HG03097 (cell line): ENCODE measurements at regions not wholly inside any gene's neighbourhood (a gene's known extent, or its start where the extent isn't known, plus 50 kb on each side); places are given as distances from the start of the nearest gene placed in this dataset.
"Not testable (repeated sequence)": the region's sequence is repeated elsewhere in the genome, so short reads cannot be mapped to it uniquely, and the experiment has no call there.

Experiments used
- ATAC-seq: cut with Tn5 transposase; IDR thresholded peaks from one replicate; pipeline ENCODE4 v1.9.1; 2021; ENCODE audit not compliant: unreplicated experiment, low FRiP score

- ATAC-seq, result no peak
Observed at GRCh38 chr3:81837071-81837593, 75.7 kb upstream of the GBE1 start.

DNA sequence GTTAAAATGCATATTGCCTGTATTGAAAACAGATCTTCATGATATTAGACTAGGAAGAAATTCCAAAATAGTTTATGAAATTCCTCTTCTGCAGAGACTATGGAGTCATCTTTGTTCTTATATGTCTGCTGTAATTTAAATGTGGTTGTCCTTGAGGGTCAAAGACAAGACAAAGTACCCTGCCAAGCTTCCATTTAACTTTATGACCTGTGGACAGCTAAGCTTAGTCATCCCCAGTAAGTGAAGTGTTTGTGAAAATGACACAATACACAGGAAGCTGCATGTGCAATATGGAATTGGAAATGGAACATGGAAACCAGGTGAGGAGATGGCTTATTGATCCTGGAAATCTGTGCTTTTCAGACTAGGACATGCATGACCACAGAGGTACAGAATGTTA is 68.5 kb upstream of the GBE1 start:
- ATAC-seq, result no peak

- not testable (repeated sequence) for ATAC-seq
Observed at GRCh38 chr3:81829272-81829671, 67.8 kb upstream of the GBE1 start.

DNA sequence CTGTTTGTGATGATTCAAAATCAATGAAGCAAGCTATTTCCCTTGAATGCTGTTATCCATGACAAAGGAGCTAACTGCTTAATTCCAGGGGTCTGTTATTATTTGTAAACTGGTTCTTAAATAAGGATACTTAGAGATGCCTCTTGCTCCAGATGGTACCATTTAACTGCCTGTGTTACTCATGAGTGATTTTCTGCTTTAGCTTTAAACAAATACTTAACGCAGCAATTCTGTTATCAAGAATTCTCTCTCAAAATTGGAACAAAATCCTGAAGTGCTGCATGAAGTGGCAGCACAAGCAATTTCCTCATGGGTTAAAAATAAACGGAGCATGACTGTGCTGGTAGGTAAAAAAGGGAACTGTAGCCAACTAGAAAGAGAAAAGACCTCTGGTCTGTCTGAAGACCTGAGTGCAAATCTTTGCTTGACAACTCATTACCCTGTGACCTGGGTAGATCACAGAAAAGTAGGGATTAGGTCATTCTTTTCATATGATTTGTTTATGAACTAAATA is 62.5 kb upstream of the GBE1 start:
- ATAC-seq, result peak; percentile 97

DNA sequence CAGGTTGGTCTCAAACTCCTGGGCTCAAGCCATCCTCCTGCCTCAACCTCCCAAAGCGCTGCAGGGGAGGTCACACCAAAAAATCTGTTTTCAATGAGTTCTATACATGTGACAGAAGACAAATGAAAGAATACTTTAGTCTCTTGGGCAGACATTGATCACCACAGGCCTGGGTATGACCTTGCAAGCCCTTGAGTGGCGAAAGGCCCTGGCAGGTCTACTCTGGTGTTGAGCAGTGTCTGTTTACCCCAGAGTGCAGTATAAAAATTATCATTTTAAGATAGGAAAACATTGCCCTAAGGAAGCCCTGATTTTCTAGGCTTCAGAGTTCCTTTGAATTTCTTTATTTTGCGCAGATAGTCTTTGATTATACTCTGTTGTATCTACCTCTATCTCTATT is 61.6 kb upstream of the GBE1 start:
- ATAC-seq, result no peak

DNA sequence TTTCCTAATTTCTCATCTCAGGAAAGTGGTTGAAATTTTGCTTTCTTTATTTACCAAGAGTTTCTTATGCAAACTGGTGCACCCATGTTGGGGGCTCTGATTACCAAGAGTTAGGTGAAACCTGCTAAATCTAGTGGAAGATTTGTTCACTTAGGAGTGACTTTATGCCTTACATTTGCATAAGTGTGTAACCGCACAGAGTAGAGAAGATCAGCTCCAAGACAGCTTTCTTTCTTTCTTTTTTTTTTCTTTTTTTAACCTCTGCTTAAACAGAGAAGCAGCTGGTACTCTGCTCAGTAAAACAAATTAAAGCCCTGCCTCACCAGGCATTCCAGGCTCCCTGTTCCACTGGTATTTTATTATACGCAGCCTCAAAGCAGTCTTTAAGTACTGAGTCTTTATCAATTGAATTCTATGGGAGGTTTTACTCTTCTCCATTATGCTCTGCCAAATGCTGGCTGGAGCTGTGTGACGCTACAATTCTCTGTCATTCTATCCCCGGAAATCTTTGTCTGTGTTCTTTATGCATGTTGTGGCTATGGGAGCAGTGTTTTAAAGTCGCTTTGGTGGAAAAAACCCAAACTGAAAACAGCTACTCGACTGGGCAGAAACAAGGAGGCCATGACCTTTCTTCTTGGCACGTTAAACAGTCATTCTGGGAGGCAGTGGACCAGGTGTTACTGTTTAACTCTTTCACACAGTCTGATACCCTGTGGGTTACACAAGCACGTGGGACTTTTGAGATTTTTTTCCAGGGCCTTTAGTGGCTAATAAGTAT is 55.2 kb upstream of the GBE1 start:
- ATAC-seq, result peak; percentile 97

DNA sequence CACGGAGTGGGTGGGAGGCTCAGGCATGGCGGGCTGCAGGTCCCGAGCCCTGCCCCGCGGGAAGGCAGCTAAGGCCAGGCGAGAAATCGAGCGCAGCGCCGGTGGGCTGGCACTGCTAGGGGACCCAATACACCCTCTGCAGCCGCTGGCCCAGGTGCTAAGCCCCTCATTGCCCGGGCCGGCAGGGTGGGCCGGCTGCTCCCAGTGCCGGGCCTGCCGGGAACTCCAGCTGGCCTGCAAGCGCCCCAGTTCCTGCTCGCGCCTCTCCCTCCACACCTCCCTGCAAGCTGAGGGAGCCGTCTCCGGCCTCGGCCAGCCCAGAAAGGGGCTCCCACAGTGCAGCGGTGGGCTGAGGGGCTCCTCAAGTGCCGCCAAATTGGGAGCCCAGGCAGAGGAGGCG is 50.7 kb upstream of the GBE1 start:
- ATAC-seq, result not testable (repeated sequence)
